NCI-H748 (cell line): ENCODE measurements at regions not wholly inside any gene's neighbourhood (a gene's known extent, or its start where the extent isn't known, plus 50 kb on each side); places are given as distances from the start of the nearest gene placed in this dataset.

ENCODE experiments used
- DNase-seq: peaks from one replicate; lab custom pipeline; 2025; ENCODE audit not compliant: unreplicated experiment; lab: John Stamatoyannopoulos, UW

GRCh38 chr5:71864730-71865601 is 145.9 kb downstream of the CARTPT start:
- DNase-seq, result no peak

- peak; percentile 16 for DNase-seq
Measured at GRCh38 chr5:71865665-71866320, 146.7 kb downstream of the CARTPT start.

GRCh38 chr5:71872311-71872864 is 153.3 kb downstream of the CARTPT start:
- no peak for DNase-seq

- peak; percentile 79 for DNase-seq
Measured at GRCh38 chr5:71873191-71873591, 154.1 kb downstream of the CARTPT start.

GRCh38 chr5:71874521-71874920 is 155.4 kb downstream of the CARTPT start:
- no peak for DNase-seq

- DNase-seq, result no peak
Measured at GRCh38 chr5:71877511-71877910, 158.4 kb downstream of the CARTPT start.

GRCh38 chr5:71880536-71880935 is 161.5 kb downstream of the CARTPT start:
- DNase-seq, result no peak

- DNase-seq, result peak; percentile 7
Measured at GRCh38 chr5:71882826-71883741, 164.0 kb downstream of the CARTPT start.

- DNase-seq, result no peak
Measured at GRCh38 chr5:71883742-71884103, 164.6 kb downstream of the CARTPT start.

GRCh38 chr5:71884926-71885325 is 165.9 kb downstream of the CARTPT start:
- DNase-seq, result no peak

- DNase-seq, result no peak
Measured at GRCh38 chr5:71886406-71886805, 167.3 kb downstream of the CARTPT start.

- peak; percentile 61 for DNase-seq
Measured at GRCh38 chr5:71887680-71888079, 168.6 kb downstream of the CARTPT start.

GRCh38 chr5:71891406-71891805 is 172.3 kb downstream of the CARTPT start:
- no peak for DNase-seq

GRCh38 chr5:71891856-71892255 is 172.8 kb downstream of the CARTPT start:
- no peak for DNase-seq

- no peak for DNase-seq
Measured at GRCh38 chr5:71892641-71893365, 173.7 kb downstream of the CARTPT start.

- DNase-seq, result no peak
Measured at GRCh38 chr5:71893451-71893850, 174.4 kb downstream of the CARTPT start.

- DNase-seq, result peak; percentile 17
Measured at GRCh38 chr5:71894091-71894490, 175.0 kb downstream of the CARTPT start.

- DNase-seq, result no peak
Measured at GRCh38 chr5:71895546-71895945, 176.5 kb downstream of the CARTPT start.

- DNase-seq, result no peak
Measured at GRCh38 chr5:71899865-71900342, 180.8 kb downstream of the CARTPT start.

GRCh38 chr5:71903808-71904207 is 184.7 kb downstream of the CARTPT start:
- DNase-seq, result peak; percentile 89
